Calu3 (cell line): ENCODE measurements at regions not wholly inside any gene's neighbourhood (a gene's known extent, or its start where the extent isn't known, plus 50 kb on each side); places are given as distances from the start of the nearest gene placed in this dataset.
"Not testable (repeated sequence)": the region's sequence is repeated elsewhere in the genome, so short reads cannot be mapped to it uniquely, and the experiment has no call there.

Source experiments
- BruUV-seq: library from RNA; stranded (reverse); fragments of 400-500 nt; replicated peaks from 2 replicates; lab custom pipeline; 2021; lab: Mats Ljungman, UMichigan
- CTCF ChIA-PET: fragments of 300-600 bp; sonication (Branson Sonifier 250); formaldehyde crosslinking; loops from one replicate; lab custom pipeline; 2022; ENCODE audit warnings: antibody characterized with exemption; lab: Charles Lee
- DNase-seq: peaks from one replicate; pipeline ENCODE4 v3.0.0; 2022
- H3K27ac Mint-ChIP-seq: one replicate; pipeline ENCODE4 v1.8.0; 2022; ENCODE audit warnings: mixed read lengths; ENCODE audit not compliant: unreplicated experiment
- H3K27me3 Mint-ChIP-seq: one replicate; pipeline ENCODE4 v1.8.0; 2022; ENCODE audit warnings: mixed read lengths; ENCODE audit not compliant: unreplicated experiment
- H3K36me3 Mint-ChIP-seq: one replicate; pipeline ENCODE4 v1.8.0; 2022; ENCODE audit warnings: mild to moderate bottlenecking, moderate library complexity, mixed read lengths; ENCODE audit not compliant: insufficient read depth, unreplicated experiment
- H3K4me1 Mint-ChIP-seq: one replicate; pipeline ENCODE4 v1.8.0; 2022; ENCODE audit warnings: mild to moderate bottlenecking, low read depth, mixed read lengths; ENCODE audit not compliant: unreplicated experiment
- H3K4me3 Mint-ChIP-seq: one replicate; pipeline ENCODE4 v1.8.0; 2022; ENCODE audit warnings: mild to moderate bottlenecking, low read depth, moderate library complexity, mixed read lengths; ENCODE audit not compliant: unreplicated experiment
- H3K9me3 Mint-ChIP-seq: one replicate; pipeline ENCODE4 v1.8.0; 2022; ENCODE audit warnings: low read depth, mixed read lengths; ENCODE audit not compliant: unreplicated experiment
- intact Hi-C: fragments of 100-400 bp; cut with micrococcal nuclease; formaldehyde crosslinking; loops from one replicate; pipeline ENCODE4 v1.10.0; 2022; ENCODE audit not compliant: unreplicated experiment
- TF ChIP-seq, protein P1 (sequence below): fragments of 200-600 bp; IDR thresholded peaks from one replicate; pipeline ENCODE4 v1.8.0; 2022; ENCODE audit warnings: antibody characterized with exemption; ENCODE audit not compliant: unreplicated experiment

DNA sequence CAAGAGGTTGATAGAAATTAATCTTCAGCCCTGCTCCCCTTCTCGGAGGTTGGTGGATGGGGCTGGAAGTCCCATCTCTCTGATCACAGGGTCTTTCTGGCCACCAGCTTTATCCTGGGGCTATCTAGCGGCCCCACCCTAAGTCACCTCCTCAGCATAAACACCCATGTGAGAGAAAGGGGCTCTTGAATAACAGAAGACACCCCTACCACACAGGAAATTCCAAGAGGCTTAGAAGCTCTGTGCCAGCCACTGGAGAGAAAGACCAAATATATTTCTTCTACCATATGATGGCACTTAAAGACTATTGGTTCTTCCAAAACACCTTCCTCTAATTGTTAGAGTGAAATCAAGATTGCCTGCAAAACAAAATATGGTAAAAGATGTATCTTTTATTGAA lies 219.7 kb downstream of the VAPA start:
- H3K9me3 Mint-ChIP-seq = peaks cover 2% of the 10 kb centered on the region
- intact Hi-C loops = no loop called here
- BruUV-seq = no TSS peak
- no peaks in the 10 kb centered on the region for H3K4me1 Mint-ChIP-seq
- H3K27ac Mint-ChIP-seq = no peak overlapping the region
- peaks cover 26% of the 10 kb centered on the region for H3K27me3 Mint-ChIP-seq
- TF ChIP-seq, protein P1, sequence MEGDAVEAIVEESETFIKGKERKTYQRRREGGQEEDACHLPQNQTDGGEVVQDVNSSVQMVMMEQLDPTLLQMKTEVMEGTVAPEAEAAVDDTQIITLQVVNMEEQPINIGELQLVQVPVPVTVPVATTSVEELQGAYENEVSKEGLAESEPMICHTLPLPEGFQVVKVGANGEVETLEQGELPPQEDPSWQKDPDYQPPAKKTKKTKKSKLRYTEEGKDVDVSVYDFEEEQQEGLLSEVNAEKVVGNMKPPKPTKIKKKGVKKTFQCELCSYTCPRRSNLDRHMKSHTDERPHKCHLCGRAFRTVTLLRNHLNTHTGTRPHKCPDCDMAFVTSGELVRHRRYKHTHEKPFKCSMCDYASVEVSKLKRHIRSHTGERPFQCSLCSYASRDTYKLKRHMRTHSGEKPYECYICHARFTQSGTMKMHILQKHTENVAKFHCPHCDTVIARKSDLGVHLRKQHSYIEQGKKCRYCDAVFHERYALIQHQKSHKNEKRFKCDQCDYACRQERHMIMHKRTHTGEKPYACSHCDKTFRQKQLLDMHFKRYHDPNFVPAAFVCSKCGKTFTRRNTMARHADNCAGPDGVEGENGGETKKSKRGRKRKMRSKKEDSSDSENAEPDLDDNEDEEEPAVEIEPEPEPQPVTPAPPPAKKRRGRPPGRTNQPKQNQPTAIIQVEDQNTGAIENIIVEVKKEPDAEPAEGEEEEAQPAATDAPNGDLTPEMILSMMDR = no peak
- no peak overlapping the region for H3K4me3 Mint-ChIP-seq
- no peak for DNase-seq
- H3K36me3 Mint-ChIP-seq = no peaks in the 10 kb centered on the region
- CTCF ChIA-PET = no interaction called here

DNA sequence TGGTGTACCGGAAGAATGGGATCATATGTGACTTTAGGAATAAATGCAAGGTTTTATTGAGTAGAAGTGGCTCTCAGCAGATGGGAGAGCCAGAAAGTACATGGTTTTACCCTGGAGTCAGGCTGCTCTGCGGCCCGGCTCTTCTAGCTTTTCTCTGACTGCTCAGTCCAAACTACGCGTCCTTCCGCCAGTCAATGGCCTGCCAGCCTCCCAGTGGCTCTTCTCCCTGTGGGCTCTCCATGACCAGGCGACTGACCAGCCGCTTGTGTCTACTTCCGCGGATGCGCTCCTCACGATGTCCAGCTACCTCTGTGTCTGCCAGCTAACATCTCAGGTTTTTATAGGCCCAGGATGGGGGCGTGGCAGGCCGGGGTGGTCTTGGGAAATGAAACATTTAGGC lies 220.4 kb downstream of the VAPA start:
- TF ChIP-seq, protein P1 = no peak
- DNase-seq = no peak
- intact Hi-C loops = no loop called here
- Mint-ChIP-seq H3K27ac (no peak overlapping the region), H3K4me1 (no peaks in the 10 kb centered on the region), H3K4me3 (no peak overlapping the region), H3K27me3 (peaks cover 22% of the 10 kb centered on the region), H3K36me3 (no peaks in the 10 kb centered on the region), H3K9me3 (peaks cover 2% of the 10 kb centered on the region)
- BruUV-seq = no TSS peak
- CTCF ChIA-PET = no interaction called here

DNA sequence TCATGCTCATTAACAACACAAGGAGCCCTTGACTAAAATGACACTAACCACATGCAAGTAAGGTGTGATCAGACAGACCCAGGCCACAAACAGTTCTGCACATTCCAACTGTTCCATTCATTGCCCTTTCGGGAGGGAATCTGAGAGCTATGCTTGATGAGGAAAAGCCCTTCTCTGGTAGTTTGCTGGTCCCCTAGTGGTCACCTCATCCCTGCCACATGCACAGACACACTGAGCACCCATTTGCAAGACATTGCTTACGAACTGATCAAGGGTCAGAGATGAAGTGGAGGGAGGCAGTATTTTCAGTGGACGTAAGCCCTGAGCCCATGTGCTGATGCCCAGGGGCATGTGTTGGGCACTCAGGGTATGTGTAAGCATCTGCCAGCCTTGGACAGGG lies 220.9 kb downstream of the VAPA start:
- H3K27me3 Mint-ChIP-seq = peaks cover 22% of the 10 kb centered on the region
- H3K4me3 Mint-ChIP-seq, H3K36me3 Mint-ChIP-seq, intact Hi-C loops, H3K4me1 Mint-ChIP-seq, CTCF ChIA-PET, H3K9me3 Mint-ChIP-seq, BruUV-seq, DNase-seq, H3K27ac Mint-ChIP-seq: not testable (repeated sequence)

DNA sequence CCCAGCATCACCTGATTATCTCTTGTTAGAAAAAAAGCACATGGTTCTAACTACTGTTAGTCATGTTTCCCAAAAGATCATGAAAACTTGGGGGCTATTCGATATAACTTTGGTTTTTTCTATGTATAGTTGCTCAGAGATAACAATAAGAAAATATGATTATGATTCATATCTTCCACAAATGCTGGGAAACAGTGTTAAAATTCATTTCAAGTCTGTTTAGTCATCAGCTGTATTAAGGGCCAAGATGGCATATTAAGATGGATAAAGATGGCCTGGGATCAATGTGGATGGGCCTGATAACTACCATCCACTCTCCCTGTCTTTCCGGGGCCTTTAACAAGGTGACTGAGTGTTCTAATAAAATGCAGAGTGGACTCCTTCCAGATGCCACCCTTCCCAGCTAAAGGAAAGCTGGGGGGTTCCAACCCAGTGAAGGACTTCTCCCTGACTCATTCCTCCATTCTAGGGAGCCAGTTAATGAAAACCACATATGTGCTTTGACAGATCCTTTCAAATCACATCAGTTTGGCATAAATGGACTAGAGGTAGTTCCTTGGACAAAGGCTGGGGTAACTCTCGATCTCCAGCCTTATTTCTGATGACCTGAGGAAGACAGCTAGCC lies 221.6 kb downstream of the VAPA start:
- Mint-ChIP-seq H3K36me3 (peaks cover 5% of the 10 kb centered on the region), H3K9me3 (peaks cover 2% of the 10 kb centered on the region), H3K27me3 (peaks cover 15% of the 10 kb centered on the region), H3K4me1 (peaks cover 12% of the 10 kb centered on the region), H3K27ac (no peak overlapping the region), H3K4me3 (no peak overlapping the region)
- BruUV-seq = no TSS peak
- intact Hi-C loops = no loop called here
- TF ChIP-seq, protein P1 = no peak
- CTCF ChIA-PET = no interaction called here
- no peak for DNase-seq

DNA sequence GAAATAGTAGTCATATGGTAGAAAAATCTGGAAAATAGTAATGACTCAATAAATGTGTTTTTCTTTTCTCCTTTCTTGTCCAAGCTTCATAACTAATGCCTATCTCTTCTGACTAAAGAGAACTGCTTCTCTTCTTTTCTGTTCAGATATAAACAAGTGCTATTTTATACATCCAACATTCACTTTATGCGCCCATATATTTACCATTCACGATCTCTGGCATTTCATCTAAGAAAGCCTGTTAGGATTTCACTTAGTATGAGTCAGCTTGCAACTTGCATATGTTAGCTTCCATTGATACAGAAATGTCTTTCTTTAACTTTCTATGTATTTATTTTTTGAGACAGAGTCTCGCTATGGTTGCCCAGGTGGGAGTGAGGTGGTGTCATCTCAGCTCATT lies 224.9 kb downstream of the VAPA start:
- peaks cover 37% of the 10 kb centered on the region for H3K4me1 Mint-ChIP-seq

More for the DNA sequence above, 224.9 kb downstream of the VAPA start:
- H3K36me3 Mint-ChIP-seq = peaks cover 5% of the 10 kb centered on the region
- CTCF ChIA-PET = no interaction called here
- H3K4me3 Mint-ChIP-seq = no peak overlapping the region
- BruUV-seq = no TSS peak
- no peak for DNase-seq
- intact Hi-C loops = no loop called here
- peaks cover 2% of the 10 kb centered on the region for H3K9me3 Mint-ChIP-seq
- TF ChIP-seq, protein P1 = no peak
- no peaks in the 10 kb centered on the region for H3K27me3 Mint-ChIP-seq
- no peak overlapping the region for H3K27ac Mint-ChIP-seq
